GM23338 (cell line): ENCODE measurements at regions not wholly inside any gene's neighbourhood (a gene's known extent, or its start where the extent isn't known, plus 50 kb on each side); places are given as distances from the start of the nearest gene placed in this dataset.

ENCODE experiments used
- EZH2 ChIP-seq: fragments of 200-600 bp; sonication (generic); IDR thresholded peaks from one replicate; pipeline ENCODE4 v1.8.0; 2017; ENCODE audit warnings: antibody characterized with exemption, mild to moderate bottlenecking, low read depth; ENCODE audit not compliant: unreplicated experiment
- EZH2phosphoT487 ChIP-seq: fragments of 200-600 bp; sonication (generic); IDR thresholded peaks from one replicate; pipeline ENCODE4 v1.8.1; 2018; ENCODE audit warnings: antibody characterized with exemption; ENCODE audit not compliant: unreplicated experiment
- JUNB ChIP-seq: IDR thresholded peaks from one replicate; pipeline ENCODE4 v1.6.1; 2016; ENCODE audit warnings: antibody characterized with exemption; ENCODE audit not compliant: unreplicated experiment
- POLR2AphosphoS5 ChIP-seq: IDR thresholded peaks from 2 replicates; pipeline ENCODE4 v1.6.1; 2016; ENCODE audit warnings: antibody characterized with exemption, low read depth
- STAT1 ChIP-seq: IDR thresholded peaks from one replicate; pipeline ENCODE4 v1.6.1; 2016; ENCODE audit warnings: antibody characterized with exemption; ENCODE audit not compliant: unreplicated experiment
- ZNF114 ChIP-seq: fragments of 250-450 bp; sonication (Bioruptor Pico); IDR thresholded peaks from 2 replicates; pipeline ENCODE4 v1.5.0; 2020; ENCODE audit warnings: mild to moderate bottlenecking, moderate library complexity
- TF ChIP-seq, protein P1 (sequence below), 2 experiments: fragments of 200-600 bp in 1 of 2; sonication (generic) in 1 of 2; conservative IDR thresholded peaks; 2 replicates each; pipeline versions ENCODE4 v1.5.1 to v1.6.1; 2016 to 2017; ENCODE audit warnings: antibody characterized with exemption in 2 of 2, low read depth in 2 of 2, mild to moderate bottlenecking in 2 of 2, moderate library complexity in 1 of 2
- TF ChIP-seq, protein P2 (sequence below): IDR thresholded peaks from one replicate; pipeline ENCODE4 v1.6.1; 2018; ENCODE audit warnings: antibody characterized with exemption; ENCODE audit not compliant: unreplicated experiment
- TF ChIP-seq, protein P3 (sequence below): fragments of 250-450 bp; sonication (Bioruptor Pico); IDR thresholded peaks from 2 replicates; pipeline ENCODE4 v1.5.0; 2020; ENCODE audit warnings: mild to moderate bottlenecking, moderate library complexity

DNA sequence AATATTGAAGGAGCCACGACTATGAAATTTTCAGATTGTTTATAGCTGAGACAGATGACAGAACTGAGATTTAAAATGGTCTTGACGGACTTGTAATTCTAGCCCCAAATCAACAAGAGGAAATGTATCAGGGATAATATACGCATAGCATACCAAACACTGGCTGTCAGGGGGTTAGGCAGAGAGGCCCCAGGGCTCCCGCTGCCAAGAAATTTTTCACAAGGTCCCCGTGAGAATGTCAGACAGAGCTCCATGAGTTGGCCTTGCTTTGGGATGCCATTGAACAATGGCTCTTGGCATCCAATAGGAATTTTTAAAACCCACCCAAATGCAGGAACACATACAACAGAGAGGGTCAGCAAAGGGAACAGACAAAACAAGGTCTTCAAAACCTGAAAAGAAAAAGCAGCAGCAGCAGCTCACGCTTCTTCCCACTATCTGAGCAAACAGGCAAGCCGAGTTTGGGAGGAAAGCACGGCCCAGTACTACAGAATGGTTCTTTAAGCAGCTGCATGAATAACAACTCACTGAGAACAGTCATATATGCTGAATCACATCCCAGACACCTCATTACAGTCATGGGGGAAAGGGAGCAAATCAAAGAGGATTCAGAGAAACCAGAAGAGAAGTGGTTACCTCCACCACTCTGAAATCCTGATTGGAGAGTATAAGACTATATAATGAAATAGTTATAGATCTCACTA, 445.6 kb downstream of the RND3 start:
- TF ChIP-seq, protein P1, sequence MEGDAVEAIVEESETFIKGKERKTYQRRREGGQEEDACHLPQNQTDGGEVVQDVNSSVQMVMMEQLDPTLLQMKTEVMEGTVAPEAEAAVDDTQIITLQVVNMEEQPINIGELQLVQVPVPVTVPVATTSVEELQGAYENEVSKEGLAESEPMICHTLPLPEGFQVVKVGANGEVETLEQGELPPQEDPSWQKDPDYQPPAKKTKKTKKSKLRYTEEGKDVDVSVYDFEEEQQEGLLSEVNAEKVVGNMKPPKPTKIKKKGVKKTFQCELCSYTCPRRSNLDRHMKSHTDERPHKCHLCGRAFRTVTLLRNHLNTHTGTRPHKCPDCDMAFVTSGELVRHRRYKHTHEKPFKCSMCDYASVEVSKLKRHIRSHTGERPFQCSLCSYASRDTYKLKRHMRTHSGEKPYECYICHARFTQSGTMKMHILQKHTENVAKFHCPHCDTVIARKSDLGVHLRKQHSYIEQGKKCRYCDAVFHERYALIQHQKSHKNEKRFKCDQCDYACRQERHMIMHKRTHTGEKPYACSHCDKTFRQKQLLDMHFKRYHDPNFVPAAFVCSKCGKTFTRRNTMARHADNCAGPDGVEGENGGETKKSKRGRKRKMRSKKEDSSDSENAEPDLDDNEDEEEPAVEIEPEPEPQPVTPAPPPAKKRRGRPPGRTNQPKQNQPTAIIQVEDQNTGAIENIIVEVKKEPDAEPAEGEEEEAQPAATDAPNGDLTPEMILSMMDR (conservative IDR thresholded peaks at IDR 0.05; ENCODE audit: low read depth in 2 of 2): no peak
- TF ChIP-seq EZH2: no peak
- no peak for TF ChIP-seq POLR2AphosphoS5
- TF ChIP-seq, protein P2, sequence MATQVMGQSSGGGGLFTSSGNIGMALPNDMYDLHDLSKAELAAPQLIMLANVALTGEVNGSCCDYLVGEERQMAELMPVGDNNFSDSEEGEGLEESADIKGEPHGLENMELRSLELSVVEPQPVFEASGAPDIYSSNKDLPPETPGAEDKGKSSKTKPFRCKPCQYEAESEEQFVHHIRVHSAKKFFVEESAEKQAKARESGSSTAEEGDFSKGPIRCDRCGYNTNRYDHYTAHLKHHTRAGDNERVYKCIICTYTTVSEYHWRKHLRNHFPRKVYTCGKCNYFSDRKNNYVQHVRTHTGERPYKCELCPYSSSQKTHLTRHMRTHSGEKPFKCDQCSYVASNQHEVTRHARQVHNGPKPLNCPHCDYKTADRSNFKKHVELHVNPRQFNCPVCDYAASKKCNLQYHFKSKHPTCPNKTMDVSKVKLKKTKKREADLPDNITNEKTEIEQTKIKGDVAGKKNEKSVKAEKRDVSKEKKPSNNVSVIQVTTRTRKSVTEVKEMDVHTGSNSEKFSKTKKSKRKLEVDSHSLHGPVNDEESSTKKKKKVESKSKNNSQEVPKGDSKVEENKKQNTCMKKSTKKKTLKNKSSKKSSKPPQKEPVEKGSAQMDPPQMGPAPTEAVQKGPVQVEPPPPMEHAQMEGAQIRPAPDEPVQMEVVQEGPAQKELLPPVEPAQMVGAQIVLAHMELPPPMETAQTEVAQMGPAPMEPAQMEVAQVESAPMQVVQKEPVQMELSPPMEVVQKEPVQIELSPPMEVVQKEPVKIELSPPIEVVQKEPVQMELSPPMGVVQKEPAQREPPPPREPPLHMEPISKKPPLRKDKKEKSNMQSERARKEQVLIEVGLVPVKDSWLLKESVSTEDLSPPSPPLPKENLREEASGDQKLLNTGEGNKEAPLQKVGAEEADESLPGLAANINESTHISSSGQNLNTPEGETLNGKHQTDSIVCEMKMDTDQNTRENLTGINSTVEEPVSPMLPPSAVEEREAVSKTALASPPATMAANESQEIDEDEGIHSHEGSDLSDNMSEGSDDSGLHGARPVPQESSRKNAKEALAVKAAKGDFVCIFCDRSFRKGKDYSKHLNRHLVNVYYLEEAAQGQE: no peak
- no peak for TF ChIP-seq EZH2phosphoT487
- no peak for TF ChIP-seq STAT1
- no peak for TF ChIP-seq JUNB
- TF ChIP-seq, protein P3, sequence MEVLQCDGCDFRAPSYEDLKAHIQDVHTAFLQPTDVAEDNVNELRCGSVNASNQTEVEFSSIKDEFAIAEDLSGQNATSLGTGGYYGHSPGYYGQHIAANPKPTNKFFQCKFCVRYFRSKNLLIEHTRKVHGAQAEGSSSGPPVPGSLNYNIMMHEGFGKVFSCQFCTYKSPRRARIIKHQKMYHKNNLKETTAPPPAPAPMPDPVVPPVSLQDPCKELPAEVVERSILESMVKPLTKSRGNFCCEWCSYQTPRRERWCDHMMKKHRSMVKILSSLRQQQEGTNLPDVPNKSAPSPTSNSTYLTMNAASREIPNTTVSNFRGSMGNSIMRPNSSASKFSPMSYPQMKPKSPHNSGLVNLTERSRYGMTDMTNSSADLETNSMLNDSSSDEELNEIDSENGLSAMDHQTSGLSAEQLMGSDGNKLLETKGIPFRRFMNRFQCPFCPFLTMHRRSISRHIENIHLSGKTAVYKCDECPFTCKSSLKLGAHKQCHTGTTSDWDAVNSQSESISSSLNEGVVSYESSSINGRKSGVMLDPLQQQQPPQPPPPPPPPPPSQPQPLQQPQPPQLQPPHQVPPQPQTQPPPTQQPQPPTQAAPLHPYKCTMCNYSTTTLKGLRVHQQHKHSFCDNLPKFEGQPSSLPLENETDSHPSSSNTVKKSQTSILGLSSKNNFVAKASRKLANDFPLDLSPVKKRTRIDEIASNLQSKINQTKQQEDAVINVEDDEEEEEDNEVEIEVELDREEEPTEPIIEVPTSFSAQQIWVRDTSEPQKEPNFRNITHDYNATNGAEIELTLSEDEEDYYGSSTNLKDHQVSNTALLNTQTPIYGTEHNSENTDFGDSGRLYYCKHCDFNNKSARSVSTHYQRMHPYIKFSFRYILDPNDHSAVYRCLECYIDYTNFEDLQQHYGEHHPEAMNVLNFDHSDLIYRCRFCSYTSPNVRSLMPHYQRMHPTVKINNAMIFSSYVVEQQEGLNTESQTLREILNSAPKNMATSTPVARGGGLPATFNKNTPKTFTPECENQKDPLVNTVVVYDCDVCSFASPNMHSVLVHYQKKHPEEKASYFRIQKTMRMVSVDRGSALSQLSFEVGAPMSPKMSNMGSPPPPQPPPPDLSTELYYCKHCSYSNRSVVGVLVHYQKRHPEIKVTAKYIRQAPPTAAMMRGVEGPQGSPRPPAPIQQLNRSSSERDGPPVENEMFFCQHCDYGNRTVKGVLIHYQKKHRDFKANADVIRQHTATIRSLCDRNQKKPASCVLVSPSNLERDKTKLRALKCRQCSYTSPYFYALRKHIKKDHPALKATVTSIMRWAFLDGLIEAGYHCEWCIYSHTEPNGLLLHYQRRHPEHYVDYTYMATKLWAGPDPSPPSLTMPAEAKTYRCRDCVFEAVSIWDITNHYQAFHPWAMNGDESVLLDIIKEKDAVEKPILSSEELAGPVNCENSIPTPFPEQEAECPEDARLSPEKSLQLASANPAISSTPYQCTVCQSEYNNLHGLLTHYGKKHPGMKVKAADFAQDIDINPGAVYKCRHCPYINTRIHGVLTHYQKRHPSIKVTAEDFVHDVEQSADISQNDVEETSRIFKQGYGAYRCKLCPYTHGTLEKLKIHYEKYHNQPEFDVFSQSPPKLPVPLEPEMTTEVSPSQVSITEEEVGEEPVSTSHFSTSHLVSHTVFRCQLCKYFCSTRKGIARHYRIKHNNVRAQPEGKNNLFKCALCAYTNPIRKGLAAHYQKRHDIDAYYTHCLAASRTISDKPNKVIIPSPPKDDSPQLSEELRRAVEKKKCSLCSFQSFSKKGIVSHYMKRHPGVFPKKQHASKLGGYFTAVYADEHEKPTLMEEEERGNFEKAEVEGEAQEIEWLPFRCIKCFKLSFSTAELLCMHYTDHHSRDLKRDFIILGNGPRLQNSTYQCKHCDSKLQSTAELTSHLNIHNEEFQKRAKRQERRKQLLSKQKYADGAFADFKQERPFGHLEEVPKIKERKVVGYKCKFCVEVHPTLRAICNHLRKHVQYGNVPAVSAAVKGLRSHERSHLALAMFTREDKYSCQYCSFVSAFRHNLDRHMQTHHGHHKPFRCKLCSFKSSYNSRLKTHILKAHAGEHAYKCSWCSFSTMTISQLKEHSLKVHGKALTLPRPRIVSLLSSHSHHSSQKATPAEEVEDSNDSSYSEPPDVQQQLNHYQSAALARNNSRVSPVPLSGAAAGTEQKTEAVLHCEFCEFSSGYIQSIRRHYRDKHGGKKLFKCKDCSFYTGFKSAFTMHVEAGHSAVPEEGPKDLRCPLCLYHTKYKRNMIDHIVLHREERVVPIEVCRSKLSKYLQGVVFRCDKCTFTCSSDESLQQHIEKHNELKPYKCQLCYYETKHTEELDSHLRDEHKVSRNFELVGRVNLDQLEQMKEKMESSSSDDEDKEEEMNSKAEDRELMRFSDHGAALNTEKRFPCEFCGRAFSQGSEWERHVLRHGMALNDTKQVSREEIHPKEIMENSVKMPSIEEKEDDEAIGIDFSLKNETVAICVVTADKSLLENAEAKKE (CRISPR knock-in tag): no peak
- no peak for TF ChIP-seq ZNF114 (CRISPR knock-in tag)
